IMR-90 (cell line): ENCODE measurements at regions not wholly inside any gene's neighbourhood (a gene's known extent, or its start where the extent isn't known, plus 50 kb on each side); places are given as distances from the start of the nearest gene placed in this dataset.

Experiments
- ATAC-seq: fragments of 200-7000 bp; cut with Tn5 transposase; 2 replicates; pipeline ENCODE4 v1.9.1; 2020; ENCODE audit warnings: low read depth, mild to moderate bottlenecking, moderate library complexity
- BruUV-seq: library from RNA; stranded (reverse); fragments of 400-500 nt; replicated peaks from 2 replicates; lab custom pipeline; 2021; lab: Mats Ljungman, UMichigan
- CTCF ChIA-PET: fragments of 300-600 bp; formaldehyde crosslinking; extraction: SDS; loops from one replicate; lab custom pipeline; 2021; ENCODE audit warnings: antibody characterized with exemption; lab: Yijun Ruan, JAX
- POLR2A ChIA-PET: fragments of 300-600 bp; sonication (Branson Sonifier 250); formaldehyde crosslinking; loops from one replicate; lab custom pipeline; 2022; ENCODE audit warnings: antibody characterized with exemption; ENCODE audit not compliant: unreplicated experiment; lab: Charles Lee
- DNase-seq: peaks from one replicate; pipeline ENCODE4 v3.0.0; 2013
- H2AFZ ChIP-seq: replicated peaks from 2 replicates; pipeline ENCODE3; 2013; ENCODE audit warnings: low read length, mild to moderate bottlenecking; ENCODE audit not compliant: poor library complexity
- H2AK5ac ChIP-seq: 2 replicates; pipeline ENCODE4 v1.6.1; 2013; ENCODE audit warnings: low read depth, low read length, inconsistent platforms
- H2AK9ac ChIP-seq: replicated peaks from 2 replicates; pipeline ENCODE3; 2013; ENCODE audit warnings: mild to moderate bottlenecking, low read depth, low read length, moderate library complexity; ENCODE audit not compliant: poor library complexity
- H2BK120ac ChIP-seq: 2 replicates; pipeline ENCODE4 v1.6.1; 2013; ENCODE audit warnings: low read depth, low read length, inconsistent platforms
- H2BK15ac ChIP-seq: 3 replicates; pipeline ENCODE4 v1.6.1; 2013; ENCODE audit warnings: low read depth, low read length, inconsistent platforms
- H2BK20ac ChIP-seq: 2 replicates; pipeline ENCODE4 v1.6.1; 2013; ENCODE audit warnings: low read depth, mild to moderate bottlenecking, inconsistent platforms, low read length, moderate library complexity
- H2BK5ac ChIP-seq: 2 replicates; pipeline ENCODE4 v1.6.1; 2013; ENCODE audit warnings: mild to moderate bottlenecking, low read depth, low read length, inconsistent platforms; ENCODE audit not compliant: poor library complexity, severe bottlenecking
- H3K14ac ChIP-seq: replicated peaks from 2 replicates; pipeline ENCODE4 v1.6.1; 2013; ENCODE audit warnings: low read depth, low read length, inconsistent platforms
- H3K18ac ChIP-seq: 2 replicates; pipeline ENCODE4 v1.6.1; 2013; ENCODE audit warnings: low read depth, low read length, control low read depth
- H3K23ac ChIP-seq: 2 replicates; pipeline ENCODE4 v1.6.1; 2013; ENCODE audit warnings: low read depth, low read length, inconsistent platforms
- H3K27ac ChIP-seq: 2 replicates; pipeline ENCODE4 v1.5.1; 2013; ENCODE audit warnings: mild to moderate bottlenecking, control low read depth, low read length; ENCODE audit not compliant: insufficient read depth
- H3K27me3 ChIP-seq: 2 replicates; pipeline ENCODE4 v1.6.1; 2013; ENCODE audit warnings: low read length; ENCODE audit not compliant: control insufficient read depth, insufficient read depth
- H3K36me3 ChIP-seq: 2 replicates; pipeline ENCODE4 v1.6.1; 2013; ENCODE audit warnings: low read length, mixed read lengths; ENCODE audit not compliant: control insufficient read depth, insufficient read depth
- H3K4ac ChIP-seq: 2 replicates; pipeline ENCODE4 v1.6.1; 2013; ENCODE audit warnings: low read depth, low read length, inconsistent platforms
- H3K4me1 ChIP-seq: 2 replicates; pipeline ENCODE4 v1.6.1; 2013; ENCODE audit warnings: low read length, mixed read lengths; ENCODE audit not compliant: control insufficient read depth, insufficient read depth
- H3K4me2 ChIP-seq: 2 replicates; pipeline ENCODE4 v1.6.1; 2013; ENCODE audit warnings: low read depth, mild to moderate bottlenecking, control low read depth, low read length, moderate library complexity
- H3K4me3 ChIP-seq: 2 replicates; pipeline ENCODE4 v1.5.1; 2013; ENCODE audit warnings: low read depth, mild to moderate bottlenecking, control low read depth, low read length, moderate library complexity; ENCODE audit not compliant: insufficient read depth
- H3K56ac ChIP-seq: 2 replicates; pipeline ENCODE4 v1.6.1; 2013; ENCODE audit warnings: low read length, inconsistent platforms; ENCODE audit not compliant: insufficient read depth; ENCODE audit errors: extremely low read depth
- H3K79me1 ChIP-seq, 2 experiments: 2 replicates each; pipeline ENCODE4 v1.6.1; 2013; ENCODE audit warnings: low read length in 2 of 2, inconsistent platforms in 1 of 2, low read depth in 1 of 2
- H3K9ac ChIP-seq: 2 replicates; pipeline ENCODE4 v1.6.1; 2013; ENCODE audit warnings: low read depth, low read length, control low read depth
- H3K9me1 ChIP-seq: 2 replicates; pipeline ENCODE4 v1.6.1; 2013; ENCODE audit warnings: low read length, inconsistent platforms; ENCODE audit not compliant: insufficient read depth
- H3K9me3 ChIP-seq: 2 replicates; pipeline ENCODE4 v1.6.1; 2013; ENCODE audit warnings: low read length; ENCODE audit not compliant: control insufficient read depth, insufficient read depth
- H4K20me1 ChIP-seq: 2 replicates; pipeline ENCODE4 v1.6.1; 2013; ENCODE audit warnings: low read length, inconsistent platforms; ENCODE audit not compliant: insufficient read depth
- H4K5ac ChIP-seq: 2 replicates; pipeline ENCODE4 v1.6.1; 2013; ENCODE audit warnings: mild to moderate bottlenecking, low read depth, low read length, control low read depth
- H4K8ac ChIP-seq, 2 experiments: 2 replicates each; pipeline ENCODE4 v1.6.1; 2013; ENCODE audit warnings: low read depth in 2 of 2, low read length in 2 of 2, control low read depth in 1 of 2, inconsistent platforms in 1 of 2
- H4K91ac ChIP-seq: 2 replicates; pipeline ENCODE4 v1.6.1; 2013; ENCODE audit warnings: low read depth, low read length, inconsistent platforms; ENCODE audit not compliant: insufficient read depth
- BHLHE40 ChIP-seq: fragments of 150-350 bp; IDR thresholded peaks from 2 replicates; pipeline ENCODE4 v1.6.1; 2016; ENCODE audit warnings: mild to moderate bottlenecking, low read depth, low read length
- CEBPB ChIP-seq: IDR thresholded peaks from 2 replicates; pipeline ENCODE4 v1.6.1; 2012; ENCODE audit warnings: low read depth, low read length, improper control_type of control experiment
- CHD1 ChIP-seq: IDR thresholded peaks from 2 replicates; pipeline ENCODE4 v1.6.1; 2012; ENCODE audit warnings: low read depth, low read length, improper control_type of control experiment
- ELK1 ChIP-seq: fragments of 150-350 bp; IDR thresholded peaks from 2 replicates; pipeline ENCODE4 v1.6.1; 2016; ENCODE audit warnings: low read depth, mild to moderate bottlenecking, low read length, moderate library complexity, borderline replicate concordance
- FOS ChIP-seq: fragments of 150-350 bp; IDR thresholded peaks from 2 replicates; pipeline ENCODE4 v1.6.1; 2016; ENCODE audit warnings: low read depth, low read length
- MAFK ChIP-seq: IDR thresholded peaks from 2 replicates; pipeline ENCODE4 v1.6.1; 2012; ENCODE audit warnings: low read depth, low read length, improper control_type of control experiment
- MXI1 ChIP-seq: IDR thresholded peaks from 2 replicates; pipeline ENCODE4 v1.6.1; 2012; ENCODE audit warnings: low read depth, mild to moderate bottlenecking, low read length, moderate library complexity, borderline replicate concordance
- POLR2A ChIP-seq: IDR thresholded peaks from 2 replicates; pipeline ENCODE4 v1.6.1; 2012; ENCODE audit warnings: mild to moderate bottlenecking, low read depth, low read length
- RCOR1 ChIP-seq: IDR thresholded peaks from 2 replicates; pipeline ENCODE4 v1.6.1; 2012; ENCODE audit warnings: mild to moderate bottlenecking, low read length, improper control_type of control experiment; ENCODE audit not compliant: insufficient replicate concordance
- SMC3 ChIP-seq: fragments of 150-350 bp; IDR thresholded peaks from 2 replicates; pipeline ENCODE4 v1.6.1; 2016; ENCODE audit warnings: low read depth, mild to moderate bottlenecking, antibody characterized with exemption, low read length, moderate library complexity
- WGBS, 2 experiments: methylation state at CpG; one replicate each; pipeline versions ENCODE4 v1.1.5 to v1.1.7; 2013; ENCODE audit warnings: missing lambda C conversion rate in 2 of 2; ENCODE audit not compliant: insufficient read length in 1 of 2; ENCODE audit errors: extremely low coverage in 2 of 2; 5-methylcytosine and 5-hydroxymethylcytosine counted together
- dilution Hi-C: fragments of 300-500 bp; cut with HindIII; formaldehyde crosslinking; loops from one replicate; pipeline ENCODE4 v1.14.3; 2018; ENCODE audit warnings: low sequenced_read_pairs; ENCODE audit not compliant: unreplicated experiment
- in situ Hi-C: fragments of 300-500 bp; cut with MboI; formaldehyde crosslinking; loops from 3 replicates; pipeline ENCODE4 v1.14.3; 2019; ENCODE audit warnings: low sequenced_read_pairs, inconsistent platforms, mixed read lengths
- intact Hi-C: fragments of 100-400 bp; cut with micrococcal nuclease; formaldehyde crosslinking; loops from 2 replicates; pipeline ENCODE4 v1.10.0; 2022
- TF ChIP-seq, protein P1 (sequence below): fragments of 150-350 bp; IDR thresholded peaks from 2 replicates; pipeline ENCODE4 v1.6.1; 2017; ENCODE audit warnings: mild to moderate bottlenecking, antibody characterized with exemption, low read length, low read depth

DNA sequence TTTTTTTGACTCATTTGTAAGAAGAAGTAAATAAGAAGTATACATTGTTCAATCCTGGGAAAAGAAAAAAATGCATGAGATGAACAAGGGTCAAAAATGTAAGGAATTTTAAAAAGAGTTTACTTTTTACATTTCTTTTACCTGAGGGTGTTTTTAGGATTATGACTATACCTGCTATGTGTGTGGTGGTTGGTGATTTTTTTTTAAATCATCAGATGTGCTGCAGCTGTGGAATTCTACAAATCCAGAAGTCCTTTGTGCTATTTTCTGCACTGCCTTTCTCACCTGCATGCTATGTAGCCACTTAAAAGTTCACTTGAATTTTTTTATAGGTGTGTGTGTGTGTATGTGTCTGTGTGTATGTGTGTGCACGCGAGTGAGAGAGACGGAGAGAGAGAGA, 185.3 kb downstream of the FAT3 start:
- TF ChIP-seq, protein P1, sequence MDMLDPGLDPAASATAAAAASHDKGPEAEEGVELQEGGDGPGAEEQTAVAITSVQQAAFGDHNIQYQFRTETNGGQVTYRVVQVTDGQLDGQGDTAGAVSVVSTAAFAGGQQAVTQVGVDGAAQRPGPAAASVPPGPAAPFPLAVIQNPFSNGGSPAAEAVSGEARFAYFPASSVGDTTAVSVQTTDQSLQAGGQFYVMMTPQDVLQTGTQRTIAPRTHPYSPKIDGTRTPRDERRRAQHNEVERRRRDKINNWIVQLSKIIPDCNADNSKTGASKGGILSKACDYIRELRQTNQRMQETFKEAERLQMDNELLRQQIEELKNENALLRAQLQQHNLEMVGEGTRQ: no peak
- TF ChIP-seq MAFK: no peak
- TF ChIP-seq ELK1: no peak
- no peak for TF ChIP-seq FOS
- no peak for TF ChIP-seq CEBPB
- TF ChIP-seq MXI1: no peak
- TF ChIP-seq CHD1: no peak
- TF ChIP-seq RCOR1: no peak
- no peak for TF ChIP-seq SMC3
- no peak for TF ChIP-seq POLR2A
- TF ChIP-seq BHLHE40: no peak
- no peaks in the 10 kb centered on the region for H3K9me3 ChIP-seq
- intact Hi-C loops (no loop called here), in situ Hi-C loops (no loop called here), dilution Hi-C loops (no loop called here)
- H3K4me3 ChIP-seq: no peak overlapping the region
- H4K8ac ChIP-seq: no peak overlapping the region
- no peak overlapping the region for H3K27ac ChIP-seq
- no peak overlapping the region for H3K23ac ChIP-seq
- H3K36me3 ChIP-seq: no peaks in the 10 kb centered on the region
- ChIA-PET POLR2A (no interaction called here), CTCF (no interaction called here)
- DNase-seq (no peak), ATAC-seq (no peak)
- H4K5ac ChIP-seq: no peak overlapping the region
- H3K56ac ChIP-seq: no peak overlapping the region
- H3K18ac ChIP-seq: no peak overlapping the region
- H3K14ac ChIP-seq: no peak overlapping the region
- H2AK5ac ChIP-seq: no peak overlapping the region
- WGBS, 2 experiments: 100% methylated on average over 2 of the region's 3 CpGs; no CpG with 5 or more reads in 1 of the 2 experiments
- no peaks in the 10 kb centered on the region for H3K9me1 ChIP-seq
- H2AK9ac ChIP-seq: no peak overlapping the region
- no peaks in the 10 kb centered on the region for H3K79me1 ChIP-seq
- no peak overlapping the region for H3K9ac ChIP-seq
- no peak overlapping the region for H2BK5ac ChIP-seq
- BruUV-seq: no TSS peak
- no peak overlapping the region for H2BK15ac ChIP-seq
- no peaks in the 10 kb centered on the region for H3K27me3 ChIP-seq
- H3K4ac ChIP-seq: no peak overlapping the region
- H4K91ac ChIP-seq: no peak overlapping the region
- H4K20me1 ChIP-seq: no peaks in the 10 kb centered on the region
- H3K4me2 ChIP-seq: no peak overlapping the region
- no peak overlapping the region for H2BK20ac ChIP-seq
- no peak overlapping the region for H2BK120ac ChIP-seq
- H2AFZ ChIP-seq: no peak overlapping the region
- H3K4me1 ChIP-seq: no peaks in the 10 kb centered on the region
